Fibroblast of skin of scalp (primary cell): ENCODE measurements at regions not wholly inside any gene's neighbourhood (a gene's known extent, or its start where the extent isn't known, plus 50 kb on each side); places are given as distances from the start of the nearest gene placed in this dataset.
"Not testable (repeated sequence)": the region's sequence is repeated elsewhere in the genome, so short reads cannot be mapped to it uniquely, and the experiment has no call there.

Experiments used
- DNase-seq: peaks from one replicate; pipeline ENCODE4 v3.0.0-alpha.2; 2013

DNA sequence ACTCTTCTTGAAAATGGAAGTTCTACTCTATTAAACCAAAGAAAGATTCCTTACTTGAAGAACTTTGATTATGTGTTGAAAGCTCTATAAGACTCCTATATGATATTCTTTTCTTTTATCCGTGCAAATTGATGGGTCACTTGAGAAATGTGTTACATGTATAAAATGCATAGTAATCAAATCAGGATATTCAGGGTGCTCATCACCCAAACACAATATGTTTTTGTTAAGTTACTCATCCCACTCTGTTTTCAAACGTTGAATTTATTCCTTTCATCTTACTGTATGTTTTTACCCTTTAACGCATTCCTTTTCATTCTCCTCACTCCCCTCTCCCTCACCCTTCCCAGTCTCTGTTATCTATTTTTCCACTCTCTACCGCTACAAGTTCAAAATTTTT lies 305.5 kb upstream of the KYNU start:
- DNase-seq, result no peak

DNA sequence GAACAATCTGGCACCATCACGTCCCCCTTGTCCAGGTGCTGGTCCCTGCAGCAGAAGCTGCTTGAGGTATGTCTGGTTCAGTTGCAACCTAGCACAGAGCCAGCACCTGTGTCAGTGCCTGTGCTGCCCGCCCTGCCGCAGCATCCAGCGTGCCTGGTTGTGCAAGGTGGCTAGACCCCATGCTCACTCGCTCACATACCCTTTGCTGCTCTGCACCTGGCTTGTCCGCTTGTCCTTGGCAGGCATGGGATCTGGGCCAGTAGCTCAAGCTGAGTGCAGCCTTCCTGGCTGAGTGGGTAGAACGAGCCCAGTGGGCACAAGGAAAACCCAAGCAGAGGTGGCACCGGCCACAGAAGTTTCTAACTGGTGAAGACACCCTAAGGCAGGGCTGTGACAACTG lies 314.6 kb upstream of the KYNU start:
- DNase-seq, result no peak

DNA sequence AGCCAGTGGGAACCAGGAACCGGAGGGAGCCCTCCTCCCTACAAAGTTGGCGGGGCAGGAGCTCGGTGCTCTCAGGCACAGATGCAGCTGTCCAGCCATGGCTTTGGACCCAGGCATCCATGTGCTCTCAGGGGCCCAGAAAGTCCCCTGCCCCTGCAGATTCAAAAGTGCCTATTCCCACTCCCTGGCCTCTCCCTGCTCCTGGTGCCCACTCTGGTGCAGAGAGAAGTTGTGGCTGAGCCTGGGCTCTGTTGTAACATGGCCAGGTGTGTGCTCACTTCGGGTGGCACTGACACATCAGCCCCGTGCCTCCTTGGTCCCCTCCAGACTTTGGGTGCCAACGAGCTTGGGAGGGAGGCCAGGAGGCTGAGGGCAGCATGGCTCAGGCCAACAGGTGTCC lies 315.8 kb upstream of the KYNU start:
- no peak for DNase-seq

DNA sequence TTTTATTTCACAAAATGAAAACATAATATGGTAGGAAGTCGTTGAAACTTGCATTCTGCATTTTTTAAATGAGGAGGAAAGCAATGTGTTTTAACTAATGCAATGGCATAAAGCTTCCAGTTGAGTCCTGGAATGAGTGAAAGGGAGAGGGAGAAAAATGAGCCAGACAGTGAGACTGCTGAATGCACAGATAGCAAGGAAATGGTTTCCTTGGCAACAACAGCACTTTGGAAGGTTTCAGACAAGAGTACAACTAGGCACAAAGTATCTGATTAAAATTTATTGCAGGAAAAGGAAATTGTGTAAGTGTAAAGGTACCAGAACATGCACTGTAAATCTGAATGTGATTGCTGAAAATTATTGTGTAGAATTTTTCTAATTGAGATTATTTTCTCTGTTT lies 320.1 kb upstream of the KYNU start:
- DNase-seq, result no peak

GRCh38 chr2:142545999-142546398 lies 331.5 kb upstream of the KYNU start:
- not testable (repeated sequence) for DNase-seq

DNA sequence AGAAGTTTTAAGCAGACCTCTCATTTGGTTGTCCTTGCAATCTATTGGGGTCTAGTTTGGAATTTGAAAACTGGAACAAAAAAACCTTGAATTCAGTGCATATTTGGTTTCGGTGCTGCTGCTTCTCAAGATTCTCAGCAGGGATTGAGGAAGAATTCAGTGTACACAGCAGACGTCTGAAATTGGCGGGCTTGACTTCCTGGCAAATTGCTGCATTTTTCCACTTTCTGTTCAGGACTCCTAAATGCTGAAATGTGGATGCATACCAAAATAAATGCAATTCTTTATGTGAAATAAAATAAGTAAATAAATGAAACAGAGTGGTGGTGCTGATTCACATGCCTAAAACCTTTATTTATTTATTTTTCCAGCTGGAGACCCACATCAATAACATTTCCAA lies 332.4 kb upstream of the KYNU start:
- peak; percentile 6 for DNase-seq

DNA sequence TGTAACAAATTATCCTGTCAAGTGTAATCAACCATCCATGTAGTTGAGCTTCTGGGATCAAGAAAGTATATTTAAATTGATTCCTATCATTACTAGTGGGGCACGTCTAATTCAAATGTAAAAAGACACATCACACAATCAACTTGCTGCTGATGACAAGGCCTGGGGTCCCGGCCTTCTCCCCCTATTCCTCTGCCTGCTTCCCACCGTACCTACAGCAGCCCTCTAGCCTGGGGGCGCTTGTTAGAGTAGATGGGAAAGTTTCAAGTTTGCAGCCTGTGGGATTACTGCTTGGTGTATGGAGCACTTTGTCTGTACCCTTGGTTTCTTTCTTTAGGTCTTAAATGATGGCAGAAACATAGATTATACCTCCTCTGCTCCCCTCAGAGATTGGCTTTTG lies 333.3 kb upstream of the KYNU start:
- no peak for DNase-seq

DNA sequence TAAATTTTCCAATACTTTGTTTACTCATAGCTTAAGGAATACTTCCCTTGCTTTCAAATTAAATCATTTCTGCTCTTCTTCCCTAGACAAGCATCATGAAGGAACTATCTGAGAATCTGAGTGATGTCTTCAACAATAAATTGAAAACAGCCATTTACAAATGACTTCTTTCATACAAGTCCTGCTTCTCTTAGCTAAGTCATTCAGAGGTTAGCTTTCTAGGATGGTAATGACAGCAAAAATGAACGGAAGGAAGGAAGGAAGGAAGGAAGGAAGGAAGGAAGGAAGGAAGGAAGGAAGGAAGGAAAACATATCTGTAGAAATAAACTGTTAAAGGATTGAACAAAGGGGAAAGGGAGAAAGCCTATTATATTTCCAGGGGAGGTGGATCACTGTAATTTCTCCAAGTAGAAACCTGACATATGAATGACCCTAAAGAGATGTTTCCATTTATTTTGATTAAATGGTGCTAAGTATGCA lies 335.0 kb upstream of the KYNU start:
- no peak for DNase-seq

- DNase-seq, result no peak
These were observed 340.5 kb upstream of the KYNU start for GRCh38 chr2:142536966-142537365.

DNA sequence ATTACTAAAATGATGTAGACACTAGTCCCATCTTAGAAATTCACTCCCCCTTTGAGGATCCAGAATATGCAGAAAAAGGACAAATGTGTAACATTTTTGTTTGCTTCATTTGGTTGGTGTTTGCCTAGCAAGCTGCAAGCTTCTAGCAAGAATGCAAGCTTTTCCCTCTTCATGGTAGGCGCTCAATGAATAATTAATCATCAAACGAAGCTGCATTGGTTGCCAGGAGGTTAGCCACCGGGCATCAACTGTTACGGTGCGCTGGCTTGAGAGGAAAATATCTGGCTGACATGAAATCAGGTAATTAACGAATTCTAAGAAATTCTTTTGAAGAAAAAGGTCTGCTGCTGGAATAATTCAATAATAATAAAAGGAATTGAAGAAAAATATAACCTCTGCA lies 341.0 kb upstream of the KYNU start:
- no peak for DNase-seq

- DNase-seq, result no peak
These were observed 342.2 kb upstream of the KYNU start for GRCh38 chr2:142535311-142535710.

GRCh38 chr2:142533177-142533576 lies 344.3 kb upstream of the KYNU start:
- DNase-seq, result no peak

GRCh38 chr2:142531377-142531776 lies 346.1 kb upstream of the KYNU start:
- no peak for DNase-seq

- DNase-seq, result no peak
These were observed 351.7 kb upstream of the KYNU start for GRCh38 chr2:142525720-142526119.

DNA sequence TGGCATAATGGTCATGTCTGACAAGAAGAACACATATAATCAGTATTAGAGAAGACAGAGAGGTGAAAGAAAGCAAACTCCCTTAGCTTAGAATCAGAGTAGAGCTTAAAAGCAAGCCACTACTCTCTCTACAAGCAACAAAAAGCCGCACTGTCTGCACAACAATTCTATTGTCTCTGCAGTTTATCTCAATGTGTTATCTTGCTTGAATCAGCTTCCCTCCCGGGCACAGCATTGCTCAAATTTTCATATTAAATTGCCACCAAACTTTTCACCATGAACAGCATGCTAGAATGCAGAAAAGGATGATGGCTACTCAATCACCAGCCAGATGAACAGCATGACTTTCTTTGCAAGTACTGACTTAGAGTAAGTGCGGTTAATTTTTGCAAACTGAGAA lies 356.0 kb upstream of the KYNU start:
- no peak for DNase-seq

DNA sequence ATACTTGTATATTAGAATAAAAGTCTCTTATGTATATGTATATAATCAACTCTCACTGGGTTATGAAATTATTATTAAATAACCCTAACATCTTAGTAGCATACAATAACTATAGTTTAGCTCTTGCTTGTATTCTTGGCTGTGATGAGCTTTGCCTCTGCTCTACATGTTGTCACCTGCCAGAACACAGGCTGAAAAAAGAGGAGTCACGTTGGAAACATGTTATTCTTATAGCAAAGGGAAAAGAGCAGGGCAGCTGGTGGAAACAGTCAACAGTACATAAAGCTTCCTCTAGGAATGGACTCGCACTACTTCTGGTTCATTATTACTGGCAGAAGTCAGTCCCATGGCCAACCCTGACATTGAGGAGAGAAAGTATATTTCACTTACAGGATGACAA lies 362.0 kb upstream of the KYNU start:
- DNase-seq, result no peak

DNA sequence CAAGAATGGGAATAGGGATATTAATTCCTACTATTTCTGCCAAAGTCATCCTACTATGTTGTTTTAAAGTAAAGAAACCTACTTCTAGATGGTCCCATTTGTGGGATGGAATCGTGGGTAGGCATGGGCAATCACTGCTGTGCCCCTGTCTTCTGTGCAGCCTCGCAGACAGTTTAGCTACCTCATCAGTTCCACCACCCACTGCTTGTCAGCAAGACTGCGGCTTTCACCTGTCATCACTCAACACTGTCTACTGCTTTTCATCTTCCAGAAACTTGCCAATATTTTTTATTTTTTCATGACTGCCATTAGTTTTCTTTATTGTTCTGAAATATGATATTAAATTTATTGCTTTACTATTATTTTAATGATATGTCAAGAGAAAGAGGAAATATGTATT lies 368.1 kb upstream of the KYNU start:
- no peak for DNase-seq

DNA sequence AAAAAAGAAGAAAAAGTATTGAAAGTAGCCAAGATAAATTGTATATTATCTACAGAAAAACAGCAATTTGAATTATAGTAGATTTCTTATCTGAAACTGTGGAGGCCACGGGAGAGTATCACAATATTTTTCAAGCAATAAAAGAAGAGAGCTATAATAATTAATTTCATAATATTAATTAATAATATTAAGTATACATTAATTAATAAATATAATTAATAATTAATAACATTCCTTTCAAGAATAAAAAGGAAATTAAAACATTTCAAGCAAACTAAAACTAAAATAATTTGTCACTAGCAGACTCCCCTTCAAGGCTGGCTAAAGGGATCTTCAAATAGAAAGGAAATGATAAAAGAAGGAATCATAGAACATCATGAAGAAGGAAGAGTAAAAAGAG lies 372.7 kb upstream of the KYNU start:
- no peak for DNase-seq

DNA sequence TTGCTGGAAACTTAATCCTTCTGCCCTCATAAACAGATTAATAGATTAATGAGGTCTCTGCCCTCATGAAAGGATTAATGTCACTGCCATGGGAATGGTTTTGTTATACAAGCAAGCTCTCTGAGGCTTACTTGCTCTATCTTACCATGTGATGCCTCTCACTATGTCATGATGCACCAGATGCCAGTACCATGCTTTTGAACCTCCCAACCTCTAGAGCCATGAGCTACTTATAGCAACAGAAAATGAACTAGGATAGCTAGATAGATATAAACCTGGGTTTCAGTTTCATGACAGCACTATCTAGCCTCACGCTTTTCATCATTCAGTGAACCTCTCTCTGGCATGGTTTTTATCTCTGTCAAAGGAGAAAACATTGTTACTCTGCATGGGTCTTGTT lies 371.6 kb upstream of the LRP1B start:
- DNase-seq, result no peak

GRCh38 chr2:142495141-142495540 lies 364.3 kb upstream of the LRP1B start:
- DNase-seq, result no peak

- DNase-seq, result not testable (repeated sequence)
These were observed 358.8 kb upstream of the LRP1B start for GRCh38 chr2:142489631-142490030.

DNA sequence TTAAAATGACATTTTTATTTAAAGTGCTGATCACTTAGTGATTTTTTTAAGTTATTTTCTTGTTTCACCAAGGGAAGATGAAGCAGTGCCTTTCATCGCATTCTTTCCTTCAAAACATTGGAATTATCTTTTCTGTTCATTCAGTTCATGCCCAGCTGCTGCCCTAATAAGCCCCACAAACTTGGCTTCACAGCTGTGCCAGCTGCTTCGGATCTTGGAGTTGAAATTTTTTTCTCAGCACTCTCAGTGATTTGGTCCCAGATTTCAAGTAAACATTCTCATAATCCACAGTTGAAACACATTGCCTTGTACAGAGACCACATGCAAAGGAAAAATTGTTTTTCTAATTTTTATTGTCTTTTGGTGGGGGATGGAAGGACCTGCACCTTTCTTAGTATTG lies 353.3 kb upstream of the LRP1B start:
- DNase-seq, result no peak

GRCh38 chr2:142483653-142484052 lies 352.8 kb upstream of the LRP1B start:
- DNase-seq, result no peak

DNA sequence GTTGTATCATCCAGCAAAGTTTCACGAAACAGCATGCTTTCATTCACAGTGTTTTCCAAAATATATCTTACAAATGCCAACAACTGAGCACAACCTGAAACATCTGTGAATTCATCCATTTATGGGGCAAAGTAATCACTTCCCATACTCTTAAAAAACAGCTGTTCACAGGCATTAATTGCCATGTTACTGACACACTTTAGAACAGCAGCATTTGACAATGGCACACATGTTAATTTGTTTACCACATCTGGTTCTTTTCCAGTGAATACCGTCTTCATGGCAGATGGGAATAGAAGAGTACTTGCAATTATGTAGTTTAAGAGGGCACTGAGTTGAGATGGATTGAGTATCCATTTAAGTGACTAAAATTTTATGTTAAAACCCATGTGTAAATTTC lies 347.4 kb upstream of the LRP1B start:
- no peak for DNase-seq

GRCh38 chr2:142472382-142472781 lies 341.6 kb upstream of the LRP1B start:
- no peak for DNase-seq

- DNase-seq, result no peak
These were observed 336.5 kb upstream of the LRP1B start for GRCh38 chr2:142467321-142467720.
